Progenitor cell of endocrine pancreas (in vitro differentiated cells): ENCODE measurements at regions not wholly inside any gene's neighbourhood (a gene's known extent, or its start where the extent isn't known, plus 50 kb on each side); places are given as distances from the start of the nearest gene placed in this dataset.

Experiments
- DNase-seq: peaks from one replicate; pipeline ENCODE4 v3.0.0; 2021; ENCODE audit warnings: low spot score; ENCODE audit not compliant: unreplicated experiment
- H3K27ac Mint-ChIP-seq: 2 replicates; pipeline ENCODE4 v1.8.0; 2021; ENCODE audit warnings: mild to moderate bottlenecking, moderate library complexity, mixed read lengths
- H3K27me3 Mint-ChIP-seq: 2 replicates; pipeline ENCODE4 v1.8.0; 2021; ENCODE audit warnings: mixed read lengths
- H3K36me3 Mint-ChIP-seq: 2 replicates; pipeline ENCODE4 v1.8.0; 2022; ENCODE audit warnings: mixed read lengths; ENCODE audit not compliant: insufficient read depth
- H3K4me1 Mint-ChIP-seq: 2 replicates; pipeline ENCODE4 v1.8.0; 2021; ENCODE audit warnings: low read depth, mixed read lengths
- H3K4me3 Mint-ChIP-seq: 2 replicates; pipeline ENCODE4 v1.8.0; 2021; ENCODE audit warnings: low read depth, mild to moderate bottlenecking, moderate library complexity, mixed read lengths
- H3K9me3 Mint-ChIP-seq: 2 replicates; pipeline ENCODE4 v1.8.0; 2021; ENCODE audit warnings: low read depth, mixed read lengths
- TF ChIP-seq, protein P1 (sequence below): fragments of 200-600 bp; sonication (generic); IDR thresholded peaks from one replicate; pipeline ENCODE4 v1.5.0; 2021; ENCODE audit warnings: antibody characterized with exemption, mild to moderate bottlenecking; ENCODE audit not compliant: unreplicated experiment

DNA sequence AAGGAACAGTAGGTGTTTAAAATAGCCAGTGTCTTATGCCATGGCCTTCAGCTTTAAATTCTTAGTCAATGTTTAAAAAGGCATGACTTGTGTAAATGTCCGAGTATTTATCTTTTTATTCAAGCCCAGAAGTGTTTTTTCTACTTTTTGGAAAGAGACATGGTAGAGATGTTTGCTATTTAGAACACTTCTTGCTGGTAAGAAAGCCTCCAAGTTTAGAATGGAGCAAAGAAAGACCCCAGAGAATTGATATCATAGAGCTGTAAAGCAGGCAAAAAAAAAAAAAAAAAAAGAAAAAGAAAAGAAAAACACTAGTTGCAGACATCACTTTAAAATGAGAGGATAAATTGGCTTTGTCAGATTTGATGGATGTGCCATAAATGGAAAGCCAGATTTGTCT lies 375.1 kb downstream of the TMEM167A start:
- no peaks in the 10 kb centered on the region for H3K36me3 Mint-ChIP-seq
- DNase-seq = no peak
- H3K9me3 Mint-ChIP-seq = no peaks in the 10 kb centered on the region
- TF ChIP-seq, protein P1, sequence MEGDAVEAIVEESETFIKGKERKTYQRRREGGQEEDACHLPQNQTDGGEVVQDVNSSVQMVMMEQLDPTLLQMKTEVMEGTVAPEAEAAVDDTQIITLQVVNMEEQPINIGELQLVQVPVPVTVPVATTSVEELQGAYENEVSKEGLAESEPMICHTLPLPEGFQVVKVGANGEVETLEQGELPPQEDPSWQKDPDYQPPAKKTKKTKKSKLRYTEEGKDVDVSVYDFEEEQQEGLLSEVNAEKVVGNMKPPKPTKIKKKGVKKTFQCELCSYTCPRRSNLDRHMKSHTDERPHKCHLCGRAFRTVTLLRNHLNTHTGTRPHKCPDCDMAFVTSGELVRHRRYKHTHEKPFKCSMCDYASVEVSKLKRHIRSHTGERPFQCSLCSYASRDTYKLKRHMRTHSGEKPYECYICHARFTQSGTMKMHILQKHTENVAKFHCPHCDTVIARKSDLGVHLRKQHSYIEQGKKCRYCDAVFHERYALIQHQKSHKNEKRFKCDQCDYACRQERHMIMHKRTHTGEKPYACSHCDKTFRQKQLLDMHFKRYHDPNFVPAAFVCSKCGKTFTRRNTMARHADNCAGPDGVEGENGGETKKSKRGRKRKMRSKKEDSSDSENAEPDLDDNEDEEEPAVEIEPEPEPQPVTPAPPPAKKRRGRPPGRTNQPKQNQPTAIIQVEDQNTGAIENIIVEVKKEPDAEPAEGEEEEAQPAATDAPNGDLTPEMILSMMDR = no peak
- H3K4me1 Mint-ChIP-seq = peaks cover 7% of the 10 kb centered on the region
- no peak overlapping the region for H3K4me3 Mint-ChIP-seq
- no peak overlapping the region for H3K27ac Mint-ChIP-seq
- no peaks in the 10 kb centered on the region for H3K27me3 Mint-ChIP-seq

DNA sequence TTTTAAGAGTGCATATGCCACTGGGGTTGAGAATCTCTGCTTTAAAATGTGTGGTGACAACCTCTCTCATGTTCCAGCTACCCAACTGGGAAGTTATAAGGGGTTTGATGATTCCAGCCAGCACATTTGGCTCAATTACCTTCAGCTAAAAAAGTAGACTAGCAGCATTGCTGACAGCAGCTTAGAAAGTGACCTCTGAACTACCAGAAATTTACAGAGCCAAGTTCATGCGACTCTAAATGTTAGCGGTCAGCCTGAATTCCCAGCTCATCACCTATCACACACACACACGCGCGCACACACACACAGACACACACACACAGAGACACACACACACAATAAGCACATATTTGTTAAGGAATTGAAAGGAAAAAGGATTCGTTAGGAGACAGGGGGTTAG lies 377.5 kb downstream of the TMEM167A start:
- H3K9me3 Mint-ChIP-seq = no peaks in the 10 kb centered on the region
- no peaks in the 10 kb centered on the region for H3K4me1 Mint-ChIP-seq
- no peaks in the 10 kb centered on the region for H3K27me3 Mint-ChIP-seq
- H3K36me3 Mint-ChIP-seq = no peaks in the 10 kb centered on the region
- no peak for DNase-seq
- no peak overlapping the region for H3K27ac Mint-ChIP-seq
- no peak overlapping the region for H3K4me3 Mint-ChIP-seq
- TF ChIP-seq, protein P1 = no peak

DNA sequence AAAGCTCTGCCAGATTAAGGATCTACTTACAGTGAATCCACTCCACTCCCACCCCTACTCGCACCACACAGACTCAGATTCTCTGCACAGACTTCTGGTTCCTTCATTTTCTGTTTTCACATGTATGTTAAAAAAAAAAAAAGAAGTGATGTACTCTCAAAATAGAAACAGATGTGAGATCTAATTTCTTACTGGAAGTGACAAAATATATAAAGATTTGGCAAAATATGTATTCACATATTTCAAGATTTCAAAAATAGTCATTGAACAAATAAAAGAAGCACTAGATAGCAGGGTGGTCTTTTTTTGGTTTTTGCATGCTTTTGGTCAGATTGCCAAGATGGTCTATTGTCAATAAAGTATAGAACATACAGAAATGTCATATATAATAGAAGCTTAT lies 379.2 kb downstream of the TMEM167A start:
- Mint-ChIP-seq H3K9me3 (no peaks in the 10 kb centered on the region), H3K27ac (no peak overlapping the region), H3K27me3 (no peaks in the 10 kb centered on the region), H3K4me1 (no peaks in the 10 kb centered on the region), H3K4me3 (no peak overlapping the region), H3K36me3 (no peaks in the 10 kb centered on the region)
- TF ChIP-seq, protein P1 = no peak
- no peak for DNase-seq

DNA sequence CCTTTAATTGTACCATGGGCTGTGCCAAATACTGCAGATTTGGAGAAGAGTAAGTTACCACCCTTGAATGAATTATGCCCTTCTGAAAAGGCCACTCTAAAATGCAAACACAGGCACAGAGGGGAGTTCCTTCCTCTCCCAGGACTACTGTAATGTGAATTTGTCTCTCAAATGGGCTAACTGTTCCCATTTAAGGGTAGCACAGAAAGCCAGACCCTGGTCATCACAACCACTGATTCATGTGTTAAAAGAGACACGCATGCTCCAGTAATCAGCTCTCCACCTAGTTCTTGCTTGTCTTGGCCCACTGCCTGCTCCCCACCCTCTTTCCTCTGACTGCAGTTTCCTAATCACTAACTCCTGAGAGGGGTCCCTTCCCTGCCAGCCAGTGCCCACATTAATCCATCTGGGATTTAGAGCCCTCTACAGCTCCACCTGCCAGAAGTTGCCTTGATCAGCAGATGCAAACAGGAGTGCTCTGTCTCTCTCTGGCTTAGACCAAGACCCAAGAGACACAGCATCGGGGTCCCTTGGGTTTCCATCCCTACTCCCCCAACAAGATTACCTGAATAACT lies 382.4 kb downstream of the TMEM167A start:
- Mint-ChIP-seq H3K27ac (no peak overlapping the region), H3K27me3 (no peaks in the 10 kb centered on the region), H3K36me3 (no peaks in the 10 kb centered on the region), H3K4me1 (no peaks in the 10 kb centered on the region), H3K4me3 (no peak overlapping the region), H3K9me3 (no peaks in the 10 kb centered on the region)
- TF ChIP-seq, protein P1 = no peak
- DNase-seq = no peak

DNA sequence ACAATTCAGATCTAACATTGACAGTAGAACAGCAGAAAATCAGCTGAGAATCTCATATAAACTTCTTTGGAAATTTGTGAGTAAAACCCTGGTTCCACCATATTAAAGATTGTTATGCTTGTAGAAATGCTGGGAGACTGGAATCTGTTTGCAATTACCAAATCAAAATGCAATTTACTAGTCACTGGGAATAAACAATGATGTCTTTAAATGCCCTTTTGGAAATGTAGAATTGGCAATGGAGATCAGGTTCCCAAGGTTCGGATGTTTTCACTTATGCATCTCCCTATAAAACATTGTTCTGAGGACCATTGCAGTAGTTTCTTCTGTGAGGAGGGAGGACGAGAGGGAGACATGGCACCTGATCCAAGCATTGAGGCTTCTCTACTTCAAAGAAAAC lies 384.4 kb downstream of the TMEM167A start:
- Mint-ChIP-seq H3K27ac (no peak overlapping the region), H3K9me3 (no peaks in the 10 kb centered on the region), H3K36me3 (no peaks in the 10 kb centered on the region)

More for the DNA sequence above, 384.4 kb downstream of the TMEM167A start:
- no peak for DNase-seq
- Mint-ChIP-seq H3K4me3 (no peak overlapping the region), H3K27me3 (no peaks in the 10 kb centered on the region), H3K4me1 (no peaks in the 10 kb centered on the region)
- TF ChIP-seq, protein P1 = no peak
